GM12892 (cell line): ENCODE measurements at regions not wholly inside any gene's neighbourhood (a gene's known extent, or its start where the extent isn't known, plus 50 kb on each side); places are given as distances from the start of the nearest gene placed in this dataset.

Experiments used
- DNase-seq: peaks from one replicate; pipeline ENCODE4 v3.0.0; 2011; ENCODE audit not compliant: insufficient read length
- FAIRE-seq: peaks from 2 replicates; lab custom pipeline; 2011; peaks lifted over from hg19 to GRCh38; lab: Jason Lieb, UNC
- POLR2A ChIP-seq: IDR thresholded peaks from 2 replicates; pipeline ENCODE4 v1.6.1; 2011; ENCODE audit warnings: low read depth, low read length, control low read depth
- POLR2AphosphoS5 ChIP-seq: IDR thresholded peaks from 2 replicates; pipeline ENCODE4 v1.6.1; 2011; ENCODE audit warnings: low read depth, low read length, control low read depth
- TAF1 ChIP-seq: IDR thresholded peaks from 2 replicates; pipeline ENCODE4 v1.6.1; 2011; ENCODE audit warnings: low read depth, mild to moderate bottlenecking, control low read depth, low read length, borderline replicate concordance

- FAIRE-seq: no peak
- TF ChIP-seq POLR2AphosphoS5: no peak
- no peak for TF ChIP-seq POLR2A
- no peak for TF ChIP-seq TAF1
- DNase-seq: no peak
Observed at GRCh38 chr5:4348423-4348822, 752.8 kb downstream of the IRX1 start.

GRCh38 chr5:4348919-4349318 is 753.3 kb downstream of the IRX1 start:
- no peak for DNase-seq
- TF ChIP-seq POLR2A: no peak
- no peak for TF ChIP-seq TAF1
- TF ChIP-seq POLR2AphosphoS5: no peak
- FAIRE-seq: no peak

GRCh38 chr5:4356201-4356600 is 760.6 kb downstream of the IRX1 start:
- no peak for DNase-seq
- FAIRE-seq: no peak
- TF ChIP-seq POLR2AphosphoS5: no peak
- no peak for TF ChIP-seq TAF1

GRCh38 chr5:4359847-4360246 is 764.2 kb downstream of the IRX1 start:
- FAIRE-seq (no peak), DNase-seq (no peak)
- no peak for TF ChIP-seq POLR2A
- TF ChIP-seq TAF1: no peak
- no peak for TF ChIP-seq POLR2AphosphoS5

- FAIRE-seq: no peak
- TF ChIP-seq POLR2AphosphoS5 (no peak), POLR2A (no peak), TAF1 (no peak)
- DNase-seq: no peak
Observed at GRCh38 chr5:4361753-4362152, 766.1 kb downstream of the IRX1 start.

- FAIRE-seq (no peak), DNase-seq (no peak)
- TF ChIP-seq POLR2A (no peak), TAF1 (no peak), POLR2AphosphoS5 (no peak)
Observed at GRCh38 chr5:4362411-4362810, 766.8 kb downstream of the IRX1 start.

- no peak for TF ChIP-seq POLR2A
- DNase-seq: no peak
- FAIRE-seq: no peak
Observed at GRCh38 chr5:4363045-4363444, 767.4 kb downstream of the IRX1 start.

- TF ChIP-seq POLR2AphosphoS5: no peak
- TF ChIP-seq TAF1: no peak
- no peak for TF ChIP-seq POLR2A
- no peak for FAIRE-seq
- no peak for DNase-seq
Observed at GRCh38 chr5:4366628-4367027, 771.0 kb downstream of the IRX1 start.

- DNase-seq (no peak), FAIRE-seq (no peak)
- TF ChIP-seq POLR2A (no peak), POLR2AphosphoS5 (no peak), TAF1 (no peak)
Observed at GRCh38 chr5:4370218-4370617, 769.9 kb upstream of the ADAMTS16 start.

- TF ChIP-seq TAF1 (no peak), POLR2A (no peak), POLR2AphosphoS5 (no peak)
- no peak for DNase-seq
- no peak for FAIRE-seq
Observed at GRCh38 chr5:4372481-4372880, 767.6 kb upstream of the ADAMTS16 start.

GRCh38 chr5:4373051-4373820 is 766.9 kb upstream of the ADAMTS16 start:
- FAIRE-seq (no peak), DNase-seq (no peak)
- TF ChIP-seq TAF1 (no peak), POLR2AphosphoS5 (no peak), POLR2A (no peak)

- TF ChIP-seq TAF1: no peak
- DNase-seq: no peak
Observed at GRCh38 chr5:4374866-4375265, 765.3 kb upstream of the ADAMTS16 start.

GRCh38 chr5:4375640-4376039 is 764.5 kb upstream of the ADAMTS16 start:
- no peak for FAIRE-seq
- DNase-seq: no peak
- no peak for TF ChIP-seq POLR2A
- TF ChIP-seq POLR2AphosphoS5: no peak
- TF ChIP-seq TAF1: no peak

More at GRCh38 chr5:4374866-4375265, 765.3 kb upstream of the ADAMTS16 start:
- no peak for FAIRE-seq

GRCh38 chr5:4383102-4383501 is 757.0 kb upstream of the ADAMTS16 start:
- DNase-seq (no peak), FAIRE-seq (no peak)
- TF ChIP-seq TAF1: no peak
- TF ChIP-seq POLR2AphosphoS5: no peak
- no peak for TF ChIP-seq POLR2A
